DMS53 treated with DMSO at 0.1 percent for 48 hours (cell line): ENCODE measurements at regions not wholly inside any gene's neighbourhood (a gene's known extent, or its start where the extent isn't known, plus 50 kb on each side); places are given as distances from the start of the nearest gene placed in this dataset.
"Not testable (repeated sequence)": the region's sequence is repeated elsewhere in the genome, so short reads cannot be mapped to it uniquely, and the experiment has no call there.

Experiments used
- DNase-seq: peaks from one replicate; lab custom pipeline; 2025; ENCODE audit not compliant: unreplicated experiment; lab: John Stamatoyannopoulos, UW

DNA sequence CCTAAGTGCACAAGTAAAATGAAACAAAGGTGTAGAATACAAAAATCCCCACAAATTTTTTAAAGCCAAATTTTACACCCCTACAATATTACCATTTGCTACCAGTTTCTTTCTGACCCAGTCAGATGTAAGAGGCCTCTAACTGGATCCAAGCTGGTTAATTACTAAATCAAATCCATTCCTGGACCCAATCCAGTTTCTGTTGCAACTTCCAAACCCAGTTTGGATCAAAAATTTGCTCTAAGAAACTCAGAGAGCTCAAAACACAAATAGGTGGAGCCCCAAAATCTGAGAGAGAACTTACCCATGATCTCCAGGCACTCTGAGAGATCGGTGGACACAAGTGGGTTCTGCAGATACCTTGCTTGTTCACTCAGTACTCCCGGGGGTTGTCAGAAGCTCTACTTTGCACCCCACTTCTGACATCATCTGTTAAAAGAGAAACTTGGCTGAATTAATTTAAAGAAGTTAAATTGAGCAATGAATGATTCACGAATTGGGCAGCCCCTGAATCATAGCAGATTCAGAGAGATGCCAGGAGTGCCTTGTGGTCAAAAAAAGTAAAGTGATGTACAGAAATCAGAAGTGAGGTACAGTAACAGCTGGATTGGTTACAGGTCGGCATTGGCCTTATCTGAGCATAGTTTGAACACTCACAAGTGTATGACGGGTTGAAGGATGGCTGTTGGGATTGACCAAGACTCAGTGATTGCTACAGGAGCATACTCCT, 448.0 kb downstream of the KCNT2 start:
- no peak for DNase-seq

DNA sequence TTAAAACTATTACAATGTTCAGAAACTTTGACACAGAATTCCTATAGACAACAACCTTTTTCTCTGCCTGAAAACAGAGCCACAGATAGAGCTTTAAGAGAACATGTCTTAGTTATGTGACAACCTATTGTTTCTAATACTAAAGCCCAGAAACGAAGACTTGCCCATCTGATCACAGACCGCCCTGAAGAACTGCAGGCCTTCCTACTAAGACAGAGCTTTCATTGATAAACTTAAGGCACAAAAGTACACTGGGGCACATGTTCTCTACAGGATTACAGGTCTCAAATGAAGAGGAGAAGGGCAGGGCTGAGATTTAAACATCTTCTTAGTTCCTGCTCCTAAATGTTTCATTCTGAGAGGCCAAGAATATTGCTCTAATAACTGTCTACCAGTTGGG, 452.7 kb downstream of the KCNT2 start:
- DNase-seq: no peak

- DNase-seq: no peak
These were observed 455.3 kb downstream of the KCNT2 start for GRCh38 chr1:196152975-196153374.

DNA sequence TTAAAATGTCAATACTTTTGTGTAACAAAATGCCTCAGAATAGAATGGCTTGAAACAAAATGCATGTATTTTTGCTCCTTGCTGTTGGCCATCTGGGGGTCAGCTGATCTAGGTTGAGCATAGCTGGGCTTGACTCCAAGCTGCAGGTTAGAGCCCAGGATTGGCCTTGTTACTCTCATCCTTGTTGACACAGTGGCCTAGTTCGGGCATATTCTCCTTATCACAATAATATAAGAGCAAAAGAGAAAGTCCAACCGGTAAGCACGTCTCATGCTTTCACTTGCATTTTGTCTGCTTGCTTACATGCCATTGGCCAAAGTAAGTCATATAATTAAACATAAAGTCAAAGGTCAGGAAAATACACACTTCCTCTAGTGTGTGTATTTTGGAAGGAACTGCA, 456.2 kb downstream of the KCNT2 start:
- DNase-seq: peak; percentile 20

DNA sequence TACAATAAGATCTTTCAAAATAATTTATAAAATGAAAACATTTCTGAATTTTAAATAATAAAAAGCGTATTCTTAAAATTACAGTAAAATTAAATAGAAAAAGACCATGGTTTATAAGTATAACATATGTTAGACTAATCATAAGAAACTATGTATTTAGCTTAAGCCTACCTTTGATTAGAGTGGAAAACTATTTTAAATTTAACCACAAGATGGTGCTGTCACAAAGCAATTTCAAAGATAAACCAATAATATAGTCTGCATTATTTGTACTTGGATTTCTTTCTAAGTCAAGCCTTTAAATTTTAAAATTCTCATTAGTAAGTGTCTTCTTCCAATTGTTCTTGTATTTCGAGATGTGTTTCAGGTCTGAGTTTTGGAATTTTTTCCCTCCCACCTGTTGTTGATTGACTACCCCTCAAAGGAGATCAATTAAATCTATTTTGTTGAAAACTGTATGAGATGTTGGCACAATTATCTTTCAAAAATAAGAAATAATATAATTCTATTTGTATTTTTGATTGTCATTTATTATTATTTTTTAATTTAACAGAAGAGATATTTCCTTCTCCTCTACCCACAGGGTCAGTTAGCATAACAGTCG, 459.8 kb downstream of the KCNT2 start:
- peak; percentile 40 for DNase-seq

GRCh38 chr1:196147530-196147929, 460.7 kb downstream of the KCNT2 start:
- DNase-seq: no peak

DNA sequence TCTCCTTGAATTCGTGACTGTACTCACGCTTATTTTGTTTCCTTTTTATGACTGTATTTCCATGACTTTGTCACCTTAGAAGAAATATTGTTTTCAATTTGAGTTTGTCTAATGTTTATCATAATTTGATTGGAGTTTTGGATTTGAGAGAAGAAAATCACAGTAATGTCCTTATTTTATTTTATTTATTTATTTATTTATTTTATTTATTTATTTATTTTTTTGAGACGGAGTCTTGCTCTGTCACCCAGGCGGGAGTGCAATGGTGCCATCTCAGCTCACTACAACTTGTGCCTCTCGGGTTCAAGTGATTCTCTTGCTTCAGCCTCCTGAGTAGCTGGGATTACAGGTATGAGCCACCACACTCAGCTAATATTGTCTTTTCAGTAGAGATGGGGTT, 463.1 kb downstream of the KCNT2 start:
- DNase-seq: not testable (repeated sequence)

DNA sequence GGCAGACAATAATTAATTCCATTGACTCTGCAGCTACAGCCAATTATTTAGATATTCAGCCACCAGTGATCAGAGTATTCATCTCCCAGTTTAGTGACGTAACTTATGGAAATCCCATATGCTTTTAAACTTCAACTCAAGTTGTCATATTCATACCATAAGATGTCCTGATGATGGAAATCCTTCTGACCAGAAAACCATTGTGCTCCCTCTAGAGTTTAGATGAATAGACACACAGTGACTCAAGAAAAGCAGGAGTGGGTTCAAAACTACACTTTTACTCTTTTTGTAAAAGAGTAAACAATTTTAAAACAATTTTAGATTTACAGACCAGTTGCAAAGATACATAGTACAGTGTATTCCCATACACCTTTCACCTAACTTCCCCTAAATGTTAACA, 463.7 kb downstream of the KCNT2 start:
- no peak for DNase-seq

DNA sequence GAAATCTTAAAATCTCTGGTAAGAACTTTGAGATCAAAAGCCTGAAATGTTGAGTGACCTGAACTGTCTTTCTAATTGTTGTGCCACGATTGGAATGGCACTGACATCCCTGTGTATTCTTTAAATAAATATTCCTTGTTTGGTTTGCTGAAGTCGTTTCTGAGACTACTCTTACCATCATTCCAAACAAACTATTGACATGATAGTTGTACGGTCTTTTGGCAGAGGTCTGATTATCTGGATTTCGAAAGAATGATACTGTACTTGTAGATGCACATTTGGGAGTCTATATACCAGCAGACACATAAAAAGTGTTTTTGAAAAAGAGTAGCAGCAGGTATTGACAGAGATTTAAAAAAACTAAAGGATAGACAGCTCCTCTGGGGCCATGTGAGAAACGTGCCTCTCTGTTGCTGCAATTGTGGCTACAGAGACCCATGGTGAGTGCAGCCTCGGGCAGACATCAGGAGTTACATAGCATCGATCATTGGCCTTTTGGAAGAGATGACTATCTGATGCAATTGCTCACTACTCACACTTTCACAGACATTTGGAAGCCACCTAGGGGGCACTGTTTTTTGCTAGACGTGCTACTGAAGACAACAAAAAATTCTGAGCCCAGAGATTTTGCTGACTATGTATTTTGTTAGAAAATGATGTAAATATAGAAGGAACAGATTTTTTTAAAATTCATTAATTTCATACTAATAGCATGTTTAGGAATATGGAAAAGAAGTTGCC, 464.5 kb downstream of the KCNT2 start:
- DNase-seq: no peak

DNA sequence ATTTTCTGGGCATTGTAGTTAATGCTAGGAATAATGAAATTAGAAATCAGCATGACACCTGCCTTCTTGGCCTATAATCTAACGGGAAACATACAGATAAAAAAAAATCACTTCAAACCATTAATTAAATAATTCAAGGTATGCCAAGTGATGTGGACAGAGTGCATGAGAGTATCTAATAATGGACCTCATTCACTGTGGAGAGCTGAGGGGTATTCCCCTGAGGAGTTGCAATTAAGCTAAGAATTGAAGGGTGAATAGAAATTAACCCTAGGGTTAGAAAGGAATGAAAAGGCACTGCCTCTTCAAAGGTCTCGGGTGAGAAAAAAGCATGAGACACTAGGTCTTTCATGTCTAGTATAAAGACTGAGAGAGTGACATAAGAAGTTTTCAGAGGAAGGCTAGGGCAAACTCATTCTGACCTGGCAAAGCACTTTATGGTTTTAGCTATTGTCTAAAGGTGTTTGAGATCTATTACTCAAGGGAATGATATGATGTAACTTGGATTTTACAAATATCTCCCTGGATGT, 466.1 kb downstream of the KCNT2 start:
- DNase-seq: no peak

- no peak for DNase-seq
These were observed 471.8 kb downstream of the KCNT2 start for GRCh38 chr1:196136396-196136795.

DNA sequence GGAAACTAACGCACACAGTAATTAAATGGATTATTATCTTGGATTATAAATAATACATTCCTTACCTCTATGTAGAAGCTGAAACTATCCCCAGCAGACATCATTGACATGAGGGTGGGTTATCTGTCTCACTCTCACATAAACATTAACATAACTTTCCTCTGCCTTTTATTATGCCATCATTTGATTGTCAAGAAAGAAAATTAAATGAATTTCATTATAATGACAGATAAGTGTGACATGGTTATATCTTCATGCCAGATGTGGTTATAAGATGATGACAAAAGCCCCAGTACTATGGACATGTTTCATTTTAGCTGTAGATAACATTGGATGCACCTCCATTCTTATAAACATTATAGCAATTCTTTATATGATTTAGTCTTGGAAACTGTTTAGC, 476.5 kb downstream of the KCNT2 start:
- no peak for DNase-seq

DNA sequence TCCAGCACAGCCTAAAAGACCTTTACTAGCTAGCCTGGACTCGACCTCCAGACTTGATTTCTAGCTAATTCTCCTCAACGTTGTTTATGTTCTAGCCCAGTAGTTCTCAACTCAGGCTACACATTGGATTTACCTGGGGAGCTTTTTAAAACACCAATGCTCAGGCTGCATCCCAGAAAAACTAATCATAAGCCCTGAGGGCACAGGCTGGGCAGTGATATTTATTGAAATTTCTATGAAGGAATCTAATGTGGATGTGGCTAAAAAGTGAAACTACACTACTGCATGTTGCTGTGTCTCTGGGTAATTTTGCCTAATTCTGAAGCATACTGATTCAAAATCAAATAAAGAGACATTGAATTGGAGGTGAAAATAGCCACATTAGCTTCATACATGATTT, 479.4 kb downstream of the KCNT2 start:
- no peak for DNase-seq

DNA sequence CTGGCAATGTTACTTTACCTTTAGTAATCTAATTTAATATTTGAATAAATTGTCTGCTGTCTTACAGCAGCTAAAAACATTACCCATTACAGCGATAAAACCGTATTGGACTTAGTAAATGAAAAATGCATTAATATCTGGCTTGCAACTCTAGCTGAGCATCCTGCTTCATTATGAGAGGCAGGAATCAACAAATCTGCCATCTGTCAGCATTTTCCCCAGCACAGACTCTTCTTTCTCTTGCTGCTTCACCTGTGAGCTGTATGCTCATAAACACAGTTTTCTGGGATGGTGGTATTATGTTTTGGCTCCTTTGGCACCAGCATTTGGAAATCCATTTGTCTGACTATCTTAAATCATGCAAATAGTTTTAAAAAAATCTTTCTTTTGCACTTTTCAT, 487.1 kb downstream of the KCNT2 start:
- no peak for DNase-seq

DNA sequence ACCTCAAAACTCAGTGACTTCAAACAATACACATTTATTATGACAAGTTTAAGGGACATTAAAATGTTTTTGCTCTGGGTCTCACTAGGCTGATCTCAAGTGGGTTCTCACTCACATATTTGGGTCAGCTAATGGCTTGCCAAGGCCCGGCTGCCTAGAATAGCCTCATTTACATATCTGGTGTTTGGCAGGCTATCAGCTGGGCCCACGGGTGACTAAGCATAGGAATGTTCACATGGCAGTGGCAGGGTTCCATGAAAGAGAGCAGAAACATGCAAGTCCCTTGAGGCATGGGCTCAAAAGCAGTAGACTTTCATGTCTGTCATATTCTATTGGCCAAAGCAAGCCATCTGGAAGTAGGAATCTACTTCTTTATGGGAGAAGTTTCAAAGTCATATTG, 492.6 kb downstream of the KCNT2 start:
- DNase-seq: no peak

DNA sequence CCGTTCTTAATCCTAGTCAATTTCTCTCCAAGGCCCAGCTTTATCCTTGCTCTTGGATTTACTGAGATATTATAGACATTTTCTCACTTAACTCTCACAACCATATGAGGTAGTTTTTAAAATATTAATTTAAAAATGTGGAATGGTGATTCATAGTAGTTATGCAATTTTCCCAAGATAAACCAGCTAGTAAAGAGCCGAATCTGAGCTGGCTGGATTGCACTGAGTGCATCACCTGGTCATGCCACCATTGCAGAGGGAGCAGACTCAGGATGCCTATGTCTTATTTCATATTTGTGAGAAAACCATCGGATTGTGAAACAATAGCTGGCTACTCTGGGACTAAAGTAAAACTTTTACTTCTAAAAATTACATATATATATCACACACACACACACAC, 494.0 kb downstream of the KCNT2 start:
- DNase-seq: no peak

DNA sequence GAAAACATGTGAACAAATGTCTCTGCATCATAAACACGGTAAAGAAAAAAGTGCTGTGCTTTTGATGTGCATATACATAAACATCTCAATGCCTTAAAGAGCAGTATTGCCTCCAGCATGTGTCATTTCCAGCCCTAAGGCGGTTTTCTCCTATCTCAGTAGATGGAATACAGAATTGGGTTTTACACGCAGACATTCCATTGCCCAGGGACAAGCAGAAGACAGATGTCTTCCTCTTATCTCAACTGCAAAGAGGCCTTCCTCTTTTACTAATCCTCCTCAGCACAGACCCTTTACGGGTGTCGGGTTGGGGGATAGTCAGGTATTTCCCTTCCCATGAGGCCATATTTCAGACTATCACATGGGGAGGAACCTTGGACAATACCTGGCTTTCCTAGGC, 499.2 kb downstream of the KCNT2 start:
- DNase-seq: not testable (repeated sequence)

GRCh38 chr1:196105901-196106300, 502.3 kb downstream of the KCNT2 start:
- no peak for DNase-seq

GRCh38 chr1:196102826-196103225, 505.4 kb downstream of the KCNT2 start:
- no peak for DNase-seq

- peak; percentile 2 for DNase-seq
These were observed 510.2 kb downstream of the KCNT2 start for GRCh38 chr1:196098000-196098399.

- no peak for DNase-seq
These were observed 513.4 kb downstream of the KCNT2 start for GRCh38 chr1:196094821-196095220.
